Stomach (tissue), 4 donors: ENCODE measurements at regions not wholly inside any gene's neighbourhood (a gene's known extent, or its start where the extent isn't known, plus 50 kb on each side); places are given as distances from the start of the nearest gene placed in this dataset.

ENCODE experiments used
- CTCF ChIP-seq, 7 experiments: fragments of 450-650 bp in 4 of 7; fragments of 200-600 bp in 3 of 7; sonication (generic) in 3 of 7; IDR thresholded peaks; one replicate each; pipeline ENCODE4 v1.5.1; 2016 to 2019; ENCODE audit warnings: antibody characterized with exemption in 7 of 7, control low read depth in 2 of 7, mild to moderate bottlenecking in 1 of 7
- POLR2A ChIP-seq, 4 donors: fragments of 450-650 bp; IDR thresholded peaks; one replicate each; pipeline ENCODE4 v1.6.1; 2016; ENCODE audit warnings: antibody characterized with exemption in 4 of 4, control low read depth in 2 of 4, mild to moderate bottlenecking in 1 of 4, moderate library complexity in 1 of 4
- POLR2AphosphoS5 ChIP-seq, 3 donors: sonication (generic); formaldehyde crosslinking; IDR thresholded peaks; one replicate each; pipeline ENCODE4 v1.6.1; 2016; ENCODE audit warnings: antibody characterized with exemption in 3 of 3

GRCh38 chr10:69684020-69684980, 54.3 kb downstream of the FAM241B start:
- TF ChIP-seq POLR2A (IDR thresholded peaks at IDR 0.05) (no peak), POLR2AphosphoS5 (IDR thresholded peaks at IDR 0.05) (peak in 1 of 3 donors; percentile 59), CTCF (IDR thresholded peaks at IDR 0.05) (no peak)
